ENCODE measurements at regions not wholly inside any gene's neighbourhood (a gene's known extent, or its start where the extent isn't known, plus 50 kb on each side); places are given as distances from the start of the nearest gene placed in this dataset.

GRCh38 chr4:103289186-103289585 is 91.0 kb upstream of the CENPE start:
- TF ChIP-seq CTCF (conservative IDR thresholded peaks at IDR 0.05) (no peak), EZH2 (IDR thresholded peaks at IDR 0.05; ENCODE audit: low read depth) (no peak)

Data from PC-9 (cell line).